Left colon (tissue), 2 donors: ENCODE measurements at regions not wholly inside any gene's neighbourhood (a gene's known extent, or its start where the extent isn't known, plus 50 kb on each side); places are given as distances from the start of the nearest gene placed in this dataset.
"Not testable (repeated sequence)": the region's sequence is repeated elsewhere in the genome, so short reads cannot be mapped to it uniquely, and the experiment has no call there.

Source experiments
- ATAC-seq: fragments of 200-7000 bp; cut with Tn5 transposase; one replicate; pipeline ENCODE4 v1.9.1; 2020; ENCODE audit warnings: mild to moderate bottlenecking, moderate library complexity
- DNase-seq, 2 donors: peaks; one replicate each; pipeline ENCODE4 v3.0.0-alpha.2; 2020
- intact Hi-C, 2 donors: fragments of 100-400 bp; cut with DNase I in 1 of 2; cut with micrococcal nuclease in 1 of 2; formaldehyde crosslinking; loops; one replicate each; pipeline versions ENCODE4 v1.11.2 to v1.14.0; 2022; cut with DNase I, micrococcal nuclease
- donor health status: DM: no; HTN: no; CAD: no.
- donor health status: DM: yes; HTN: yes; CAD: no.

DNA sequence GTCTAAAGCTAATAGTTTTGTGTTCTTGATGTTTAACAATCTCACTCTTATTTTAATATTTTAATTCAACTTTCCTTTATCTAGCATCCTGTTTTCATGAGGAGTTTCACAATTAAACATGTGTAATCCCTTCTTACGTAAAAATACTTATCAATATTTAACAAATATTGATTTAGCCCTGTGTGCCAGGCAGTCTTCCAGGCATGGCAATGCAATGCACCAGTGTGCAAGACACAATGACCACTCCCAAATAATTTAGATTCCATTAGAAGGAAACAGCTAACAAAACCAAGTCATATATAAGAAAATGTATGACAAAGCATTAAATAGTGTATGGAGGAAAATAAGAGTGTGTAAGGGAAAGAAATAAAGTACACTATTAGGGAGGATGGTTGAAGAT is 627.1 kb upstream of the ARPP21 start:
- ATAC-seq = no peak
- DNase-seq = no peak
- intact Hi-C loops = no loop called here

DNA sequence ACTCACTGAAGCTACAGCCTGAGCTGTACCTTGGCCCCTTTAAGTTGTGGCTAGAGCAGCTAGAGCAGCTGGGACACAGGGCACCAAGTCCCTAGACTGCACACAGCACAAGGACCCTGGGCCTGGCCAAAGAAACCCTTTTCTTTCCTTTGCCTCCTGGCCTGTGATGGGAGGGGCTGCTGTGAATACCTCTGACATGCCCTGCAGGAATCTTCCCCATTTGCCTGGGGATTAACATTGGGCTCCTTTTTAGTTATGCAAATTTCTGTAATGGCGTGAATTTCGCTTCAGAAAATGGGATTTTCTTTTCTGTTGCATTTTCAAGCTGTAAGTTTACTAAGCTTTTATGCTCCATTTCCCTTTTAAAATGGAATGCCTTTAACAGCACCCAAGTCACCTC is 611.2 kb upstream of the ARPP21 start:
- no peak for ATAC-seq
- intact Hi-C loops = no loop called here
- no peak for DNase-seq

DNA sequence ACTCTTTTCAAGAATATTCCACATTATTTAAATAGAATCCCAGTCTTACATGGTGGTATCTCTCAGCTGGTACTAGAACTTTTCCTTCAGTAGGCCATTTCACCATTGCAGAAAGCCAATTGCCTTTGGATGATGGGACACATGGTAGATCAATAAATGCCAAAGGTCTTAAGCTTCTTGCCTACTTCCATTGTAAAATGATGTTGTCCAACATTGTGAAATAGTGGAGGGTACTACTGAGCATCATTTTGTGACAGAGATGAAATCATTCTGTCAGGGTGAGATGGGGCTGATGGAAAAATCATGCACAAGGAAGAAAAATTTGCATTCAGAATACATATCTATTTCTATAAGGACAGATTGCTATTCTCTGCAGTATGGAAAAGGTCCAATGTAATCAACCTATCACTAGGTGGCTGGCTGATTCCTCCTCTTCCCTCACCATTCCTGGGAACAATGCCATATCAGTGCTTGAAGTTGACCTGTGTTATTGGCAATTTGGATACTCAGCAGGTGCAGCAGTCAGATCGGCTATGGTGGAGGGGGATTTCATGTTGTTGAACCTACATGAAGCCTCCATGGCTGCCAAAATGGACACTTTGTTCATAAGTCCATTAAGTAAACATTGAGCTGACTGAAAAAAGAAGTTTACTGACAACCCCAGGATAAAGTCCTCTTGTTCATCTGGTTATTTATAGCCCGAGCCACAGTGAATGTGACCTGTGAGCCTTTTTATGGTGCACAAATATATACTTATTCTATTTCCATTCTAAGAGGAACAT is 596.9 kb upstream of the ARPP21 start:
- intact Hi-C loops = no loop called here
- ATAC-seq (peak; percentile 92), DNase-seq (peak; percentile 11 to 36)

DNA sequence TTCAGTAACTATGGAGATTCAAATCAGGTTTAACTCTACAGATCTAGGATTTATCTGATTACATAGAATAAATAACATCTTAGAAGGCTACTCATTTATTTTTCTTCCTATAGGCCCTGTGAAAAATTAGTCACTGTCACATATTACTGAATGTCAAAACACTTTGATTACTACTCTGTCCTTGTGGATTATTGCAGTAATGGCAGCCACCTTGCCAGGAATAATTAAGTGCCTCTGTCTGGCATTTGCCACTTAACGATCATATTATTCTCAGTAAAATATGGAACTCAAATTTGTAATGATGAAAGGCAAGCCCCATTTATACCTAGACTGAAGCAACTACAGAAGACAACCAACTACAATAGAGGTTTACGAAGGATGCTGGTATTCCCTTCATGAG is 596.3 kb upstream of the ARPP21 start:
- no peak for DNase-seq

DNA sequence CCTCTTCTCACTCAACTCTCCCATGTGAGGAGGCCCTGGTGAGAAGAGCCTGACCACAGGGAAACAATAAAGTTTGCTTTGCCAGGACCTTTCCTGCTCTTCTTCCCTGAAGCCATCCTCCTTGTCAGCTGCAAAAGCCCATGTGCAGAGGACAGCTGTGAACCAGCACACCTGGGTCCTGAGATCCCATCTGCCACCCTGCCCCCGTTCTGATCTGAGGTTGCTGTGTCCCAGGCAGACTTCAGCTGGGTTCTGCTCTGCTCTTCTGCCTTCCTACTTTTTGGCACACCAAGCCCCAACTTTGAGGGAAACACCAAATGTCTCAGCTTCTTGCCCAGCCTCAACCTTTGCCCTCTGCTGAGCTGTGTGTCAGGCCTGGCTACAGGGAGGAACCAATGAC is 595.1 kb upstream of the ARPP21 start:
- DNase-seq = no peak
- peak; percentile 29 for ATAC-seq
- intact Hi-C loops = no loop called here

More for the DNA sequence above, 596.3 kb upstream of the ARPP21 start:
- intact Hi-C loops = no loop called here
- ATAC-seq = no peak

DNA sequence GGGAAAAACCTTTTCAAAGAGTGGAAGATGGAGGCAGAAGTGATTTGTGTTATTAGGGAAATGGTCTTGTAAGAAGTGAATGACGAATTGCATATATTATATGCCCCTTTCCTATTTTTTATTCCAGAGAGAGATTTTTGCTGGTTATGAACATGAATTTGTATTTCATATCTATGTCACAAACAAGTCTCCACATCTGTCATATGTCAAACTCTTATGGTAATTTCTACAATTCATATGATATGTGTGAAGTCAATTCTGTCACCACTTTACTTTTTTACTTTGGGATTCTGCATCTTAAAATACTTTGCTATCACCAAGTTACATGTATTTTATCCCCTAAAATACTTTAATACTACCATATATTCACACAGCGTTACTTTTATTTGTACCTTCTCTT is 594.2 kb upstream of the ARPP21 start:
- intact Hi-C loops = no loop called here
- no peak for ATAC-seq
- DNase-seq = no peak

DNA sequence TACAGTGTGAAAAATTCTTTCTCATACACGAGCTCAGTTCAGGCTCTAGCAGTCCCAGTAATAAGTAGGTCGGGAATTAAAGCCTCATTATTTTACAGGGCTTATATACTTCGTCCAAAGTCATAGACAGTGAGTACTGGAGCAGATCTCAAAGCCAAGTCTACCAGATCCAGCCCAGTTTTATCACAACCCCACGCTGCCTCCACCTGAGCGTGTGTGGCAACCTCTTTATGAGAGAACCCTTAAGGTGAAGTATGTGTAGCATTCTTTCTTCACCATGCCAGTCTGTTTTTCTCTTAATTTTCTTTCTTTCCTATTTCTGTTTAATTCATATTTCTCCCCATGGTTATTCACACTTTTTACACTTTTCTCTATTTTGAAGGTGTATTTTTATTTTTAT is 574.6 kb upstream of the ARPP21 start:
- DNase-seq (no peak), ATAC-seq (no peak)
- intact Hi-C loops = no loop called here

DNA sequence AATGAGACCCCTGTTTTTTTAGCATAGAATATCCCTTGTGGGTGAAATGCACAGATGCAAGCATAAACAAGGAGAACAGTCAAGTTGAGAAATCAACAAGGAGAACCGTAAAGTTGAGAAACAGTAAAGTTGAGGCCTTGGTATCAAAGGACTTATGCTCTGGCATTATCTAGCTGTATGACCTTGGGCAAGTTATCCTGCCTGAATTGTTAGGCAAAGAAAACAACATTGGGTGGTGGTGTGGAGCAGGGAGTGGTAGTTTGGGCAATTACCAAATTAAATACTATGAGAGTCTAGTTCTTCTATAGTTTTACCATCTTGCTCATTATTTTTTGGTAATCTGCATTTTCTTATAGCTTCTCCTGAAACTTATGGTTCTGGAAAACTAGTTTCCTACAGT is 573.4 kb upstream of the ARPP21 start:
- ATAC-seq = peak; percentile 72
- no peak for DNase-seq
- intact Hi-C loops = no loop called here

DNA sequence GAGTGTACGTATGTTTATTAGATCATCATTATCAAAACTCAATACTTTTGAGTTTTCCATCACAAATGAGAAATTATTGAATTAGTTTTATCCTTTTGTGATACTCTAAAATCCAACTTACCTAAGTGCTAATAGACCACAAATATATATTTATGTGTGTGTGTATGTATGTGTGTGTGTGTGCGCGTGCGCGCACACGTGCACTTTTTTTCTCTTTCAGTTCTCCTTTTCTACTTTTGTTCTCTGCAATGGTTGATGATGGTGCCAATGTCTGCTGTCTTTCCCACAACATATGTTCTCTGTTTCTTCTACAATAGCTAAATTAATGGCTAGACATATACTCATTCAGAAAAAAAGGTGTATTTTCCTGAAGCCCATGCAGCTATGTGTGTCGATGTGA is 571.6 kb upstream of the ARPP21 start:
- ATAC-seq (no peak), DNase-seq (no peak)
- intact Hi-C loops = no loop called here

DNA sequence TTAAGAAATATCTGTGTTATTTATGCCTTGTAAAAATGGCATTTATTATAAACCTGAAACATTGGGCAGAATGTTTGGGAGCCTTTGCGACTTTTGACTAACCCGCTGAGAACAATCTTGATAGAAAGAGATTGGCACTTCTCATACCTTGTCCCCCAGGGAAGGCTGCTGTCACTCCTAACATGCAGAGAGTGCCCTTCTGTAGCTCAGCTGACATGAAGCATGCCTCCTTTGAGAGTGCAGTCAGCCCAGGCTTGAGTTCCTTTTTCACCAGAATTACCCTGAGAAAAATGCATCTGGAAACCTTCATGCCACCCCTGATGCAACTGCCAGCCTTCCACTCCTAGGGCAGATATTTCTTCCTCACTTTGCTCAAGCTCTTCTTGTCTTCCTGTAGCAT is 569.2 kb upstream of the ARPP21 start:
- intact Hi-C loops = no loop called here
- ATAC-seq (no peak), DNase-seq (no peak)

DNA sequence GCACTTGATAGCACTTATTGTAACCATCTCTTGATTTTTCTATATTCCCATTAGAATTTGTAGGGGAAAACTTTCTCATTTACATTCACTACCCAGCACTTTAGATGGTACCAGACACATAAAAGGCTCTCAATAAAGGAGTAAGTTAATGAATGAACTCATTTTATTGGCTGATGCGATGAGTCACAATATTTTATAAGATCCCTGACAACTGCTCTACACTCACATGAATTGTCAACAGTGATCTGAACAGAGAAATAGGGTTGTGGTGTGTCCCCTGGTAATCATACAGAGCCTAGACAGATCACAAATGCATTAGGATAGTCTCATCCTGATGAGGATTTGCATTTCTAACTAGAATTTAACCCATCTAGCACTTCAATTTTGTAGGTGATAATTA is 567.6 kb upstream of the ARPP21 start:
- intact Hi-C loops = no loop called here
- ATAC-seq = peak; percentile 98
- no peak for DNase-seq

DNA sequence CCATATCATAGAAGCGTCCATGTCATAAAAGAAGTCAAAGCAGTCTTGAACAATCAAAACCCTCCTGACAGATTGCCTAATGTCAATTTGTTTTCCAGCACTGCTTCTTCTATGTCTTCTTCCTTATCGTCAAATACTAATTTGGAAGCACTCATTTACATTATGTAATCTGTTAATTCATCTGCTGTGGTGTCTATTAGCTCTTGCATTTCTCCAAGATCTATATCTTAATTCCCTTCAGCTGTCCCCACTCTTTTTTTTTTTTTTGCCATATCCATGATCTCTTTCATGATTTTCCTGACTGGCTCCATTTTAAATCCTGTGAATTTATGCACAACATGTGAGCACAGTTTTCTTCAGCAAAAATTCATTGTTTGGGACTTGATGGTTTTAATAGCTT is 560.5 kb upstream of the ARPP21 start:
- no peak for ATAC-seq
- intact Hi-C loops = no loop called here

DNA sequence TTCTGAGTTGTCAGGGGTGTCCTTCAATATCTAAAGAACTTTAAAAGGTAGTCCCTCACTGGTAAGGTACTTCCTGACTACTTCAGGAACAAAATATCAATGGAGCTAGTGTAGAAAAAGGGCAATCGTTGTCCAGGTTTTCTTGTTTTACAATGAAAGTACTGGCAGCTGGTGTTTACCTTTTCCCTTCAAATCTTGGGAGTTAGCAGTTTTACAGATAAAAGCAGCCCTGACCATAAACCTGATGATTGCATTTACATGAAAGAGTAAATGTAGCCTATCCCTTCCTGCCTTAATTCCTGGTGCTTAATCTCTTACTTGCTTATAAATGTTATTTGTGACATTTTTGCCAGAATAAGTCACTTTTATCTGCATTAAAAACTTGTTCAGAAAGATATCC is 559.9 kb upstream of the ARPP21 start:
- ATAC-seq = peak; percentile 80
- intact Hi-C loops = no loop called here
- DNase-seq = no peak

More for the DNA sequence above, 560.5 kb upstream of the ARPP21 start:
- no peak for DNase-seq

DNA sequence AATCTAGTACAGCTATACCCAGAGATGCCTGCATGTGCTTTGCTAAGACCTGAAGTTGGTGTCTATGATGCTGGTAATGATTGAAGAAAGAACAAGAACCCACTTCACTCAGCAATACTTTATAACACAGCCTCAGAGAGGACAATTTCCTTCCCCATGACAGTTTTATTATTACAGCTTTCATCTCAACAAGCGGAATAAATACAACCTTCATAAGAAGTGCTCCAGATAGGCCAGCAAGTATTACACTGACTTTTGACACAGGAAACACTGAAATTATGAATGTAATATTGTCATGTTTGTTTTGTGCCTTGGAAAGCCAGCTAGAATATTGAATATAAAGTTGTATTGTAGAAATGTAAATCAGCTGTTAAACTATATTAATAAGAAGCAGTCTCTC is 557.4 kb upstream of the ARPP21 start:
- DNase-seq = no peak
- intact Hi-C loops = no loop called here
- ATAC-seq = peak; percentile 34

DNA sequence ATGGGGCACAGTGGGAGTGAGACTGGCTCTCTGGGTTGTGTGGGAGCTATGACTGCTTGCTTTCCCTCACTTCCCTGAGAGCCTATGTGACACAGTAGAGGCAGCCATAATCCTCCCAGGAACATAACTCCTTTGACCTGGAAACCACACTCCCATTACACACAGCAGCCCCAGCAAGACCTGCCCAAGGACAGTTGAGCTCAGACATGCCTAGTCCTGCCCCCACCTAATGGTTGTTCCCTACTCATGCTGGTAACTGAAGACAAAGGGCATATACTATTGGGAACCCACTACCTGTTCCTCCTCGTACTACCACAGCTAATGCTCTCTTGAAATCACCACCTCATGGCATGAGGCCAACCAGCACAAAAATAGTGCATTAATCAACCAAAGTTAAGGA is 550.4 kb upstream of the ARPP21 start:
- intact Hi-C loops = no loop called here
- ATAC-seq (no peak), DNase-seq (no peak)

DNA sequence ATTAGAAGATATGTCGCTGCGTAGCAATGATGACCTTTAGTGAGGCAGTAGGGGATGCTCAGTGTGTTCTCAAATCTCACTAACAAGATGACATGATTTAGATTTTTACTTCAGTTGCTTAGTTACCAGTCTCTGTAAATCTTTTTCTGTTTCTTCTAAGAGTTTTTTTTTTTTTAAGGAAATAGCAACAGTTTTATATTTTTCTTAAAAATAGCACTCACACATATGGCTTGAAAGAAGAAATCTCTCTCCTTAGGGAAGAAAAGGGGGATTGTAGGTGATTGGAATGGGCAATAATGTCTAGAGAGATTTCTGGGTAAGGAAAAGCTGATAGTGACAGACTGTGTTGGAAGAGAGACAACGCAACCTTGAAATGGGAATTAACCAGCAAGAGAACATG is 524.6 kb upstream of the ARPP21 start:
- intact Hi-C loops = no loop called here
- ATAC-seq = no peak
- DNase-seq = no peak

DNA sequence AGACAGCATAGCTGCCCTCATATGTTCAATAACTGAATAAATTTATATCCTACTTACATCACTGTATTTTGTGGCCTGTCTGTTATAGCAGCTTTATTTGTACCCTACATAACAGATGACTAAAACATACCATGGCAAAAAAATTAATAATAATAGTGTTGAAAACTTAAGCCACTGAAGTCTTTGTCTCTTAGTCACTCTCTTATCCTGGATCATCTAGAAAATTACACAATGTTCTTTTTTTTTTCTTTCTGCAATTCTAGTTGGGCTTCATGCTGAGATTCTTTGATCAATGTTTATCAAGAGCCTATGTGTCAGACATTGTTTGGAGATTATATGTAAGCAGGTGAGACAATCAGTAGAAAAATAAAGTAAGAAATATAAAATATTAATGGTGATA is 519.3 kb upstream of the ARPP21 start:
- no peak for DNase-seq

DNA sequence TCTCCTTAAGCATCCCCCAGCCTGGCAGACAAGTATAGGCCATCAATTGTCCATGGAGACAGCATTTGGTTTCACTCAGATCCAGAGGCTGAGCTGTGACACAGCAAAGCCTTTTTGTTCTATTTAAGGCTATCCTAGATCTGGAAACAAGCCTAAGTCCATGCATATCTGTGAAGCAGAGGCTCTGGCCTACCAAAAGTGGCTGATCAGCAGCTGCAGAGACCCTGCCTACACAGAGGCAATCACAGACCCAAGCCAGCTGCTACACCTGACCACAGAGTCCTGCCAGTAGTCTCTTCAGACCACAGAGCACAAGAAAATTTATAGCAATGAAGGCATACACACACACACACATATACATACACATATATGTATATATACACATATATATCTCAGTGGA is 501.7 kb upstream of the ARPP21 start:
- intact Hi-C loops = no loop called here
- ATAC-seq (no peak), DNase-seq (no peak)

More for the DNA sequence above, 519.3 kb upstream of the ARPP21 start:
- intact Hi-C loops = no loop called here
- no peak for ATAC-seq

DNA sequence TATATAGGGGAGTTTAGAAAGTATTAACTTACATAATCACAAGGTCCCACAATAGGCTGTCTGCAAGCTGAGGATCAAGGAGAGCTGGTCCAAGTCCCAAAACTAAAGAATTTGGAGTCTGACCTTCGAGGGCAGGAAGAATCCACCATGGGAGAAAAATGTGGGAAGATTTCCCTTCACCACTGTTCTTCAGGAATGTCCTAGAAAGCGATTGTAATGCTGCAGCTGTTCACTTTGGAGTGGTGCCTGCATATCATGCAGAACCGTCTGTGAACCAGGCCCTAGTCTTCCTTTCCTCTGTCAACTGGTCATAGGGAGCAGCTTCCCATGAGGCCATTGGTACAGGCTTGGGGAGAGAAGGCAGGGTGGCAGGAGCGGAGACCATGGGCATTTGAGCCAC is 497.9 kb upstream of the ARPP21 start:
- no peak for ATAC-seq
- no peak for DNase-seq
- intact Hi-C loops = no loop called here

DNA sequence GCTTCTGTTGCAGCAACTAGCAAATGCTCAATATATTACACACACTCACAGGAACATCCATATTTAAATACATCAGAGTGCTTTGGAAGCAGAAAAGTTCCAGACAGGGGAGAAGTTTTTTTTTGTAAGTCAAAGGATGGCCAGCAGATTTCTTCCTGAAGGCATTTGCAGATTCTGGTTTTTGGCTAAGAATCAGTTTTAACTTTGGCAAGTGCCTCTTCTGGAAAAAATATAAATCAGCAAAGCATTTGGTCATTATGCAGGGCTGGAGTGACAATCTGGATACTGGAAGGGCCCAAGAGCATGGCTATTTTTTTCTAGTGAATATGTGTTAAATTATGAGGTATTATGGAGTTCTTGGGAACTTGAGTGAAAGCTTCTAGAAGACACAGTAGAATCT is 495.3 kb upstream of the ARPP21 start:
- ATAC-seq = no peak
- DNase-seq = no peak
- intact Hi-C loops = no loop called here

DNA sequence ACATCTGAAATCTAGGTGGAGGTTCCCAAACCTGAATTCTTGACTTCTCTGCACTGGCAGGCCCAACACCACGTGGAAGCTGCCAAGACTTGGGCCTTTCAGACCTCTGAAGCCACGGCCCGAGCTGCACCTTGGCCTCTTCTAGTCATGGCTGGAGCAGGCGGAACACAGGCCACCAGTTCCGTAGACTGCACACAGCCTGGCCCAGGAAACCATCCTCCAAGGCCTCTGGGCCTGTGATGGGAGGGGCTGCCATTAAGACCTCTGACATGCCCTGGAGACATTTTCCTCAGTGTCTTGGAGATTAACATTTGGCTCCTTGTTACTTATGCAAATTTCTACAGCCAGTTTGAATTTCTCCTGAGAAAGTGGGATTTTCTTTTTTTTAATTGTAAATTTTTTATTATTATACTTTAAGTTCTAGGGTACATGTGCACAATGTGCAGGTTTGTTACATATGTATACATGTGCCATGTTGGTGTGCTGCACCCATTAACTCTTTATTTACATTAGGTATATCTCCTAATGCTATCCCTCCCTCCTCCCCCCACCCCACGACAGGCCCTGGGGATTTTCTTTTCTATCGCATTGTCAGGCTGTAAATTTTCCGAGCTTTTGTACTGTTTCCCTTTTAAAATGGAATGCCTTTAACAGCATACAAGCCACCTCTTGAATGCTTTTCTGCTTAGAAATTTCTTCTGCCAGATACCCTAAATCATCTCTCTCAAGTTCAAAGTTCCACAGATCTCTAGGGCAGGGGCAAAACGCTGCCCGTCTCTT is 492.9 kb upstream of the ARPP21 start:
- ATAC-seq, DNase-seq, intact Hi-C loops: not testable (repeated sequence)
